ENCODE measurements at regions not wholly inside any gene's neighbourhood (a gene's known extent, or its start where the extent isn't known, plus 50 kb on each side); places are given as distances from the start of the nearest gene placed in this dataset.

GRCh38 chr20:57090590-57091560, 175.6 kb downstream of the BMP7 start:
- H3K9me2 ChIP-seq (replicated peaks; ENCODE audit: insufficient read depth, low read length): no peaks in the 10 kb centered on the region
- peaks cover 13% of the 10 kb centered on the region for H3K4me1 ChIP-seq (ENCODE audit: low read length)
- no peak overlapping the region for H3K4me3 ChIP-seq (ENCODE audit: low read length)
- no peak overlapping the region for H3K9ac ChIP-seq (ENCODE audit: low read length)
- no peaks in the 10 kb centered on the region for H3K79me2 ChIP-seq (ENCODE audit: low read length)
- no peak overlapping the region for H2AFZ ChIP-seq (ENCODE audit: low read length)
- H3K27me3 ChIP-seq (ENCODE audit: low read length): no peaks in the 10 kb centered on the region
- no peak overlapping the region for H3K4me2 ChIP-seq (ENCODE audit: low read depth, low read length, poor library complexity, severe bottlenecking)
- no peak overlapping the region for H3K27ac ChIP-seq (ENCODE audit: low read length)
- H3K36me3 ChIP-seq (ENCODE audit: insufficient read depth, low read length): no peaks in the 10 kb centered on the region
- H3K9me3 ChIP-seq (ENCODE audit: low read length): no peaks in the 10 kb centered on the region
- no peak for DNase-seq
- H4K20me1 ChIP-seq (ENCODE audit: insufficient read depth, low read depth, low read length): no peaks in the 10 kb centered on the region

DNA sequence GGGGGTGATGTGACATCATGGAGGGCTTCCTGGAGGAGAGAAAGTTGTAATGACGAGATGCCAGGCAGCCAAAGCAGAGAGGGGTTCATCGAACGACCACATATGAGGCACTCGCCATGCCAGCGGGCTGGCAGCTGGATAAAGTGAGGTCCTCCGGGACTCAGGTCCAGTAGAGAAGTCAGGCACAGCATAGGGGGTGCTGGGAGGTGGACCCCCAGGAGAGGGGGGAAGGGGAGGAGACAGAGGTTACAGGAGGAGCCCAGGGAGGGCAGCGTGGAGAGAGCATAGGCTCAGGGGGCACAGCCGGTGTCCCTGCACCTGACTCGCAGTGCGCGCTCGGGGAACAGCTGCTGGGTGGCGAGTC, 174.7 kb downstream of the BMP7 start:
- no peaks in the 10 kb centered on the region for H3K9me2 ChIP-seq (replicated peaks; ENCODE audit: insufficient read depth, low read length)
- H3K79me2 ChIP-seq (ENCODE audit: low read length): no peaks in the 10 kb centered on the region
- no peak overlapping the region for H3K9ac ChIP-seq (ENCODE audit: low read length)
- no peak overlapping the region for H3K27ac ChIP-seq (ENCODE audit: low read length)
- no peaks in the 10 kb centered on the region for H3K27me3 ChIP-seq (ENCODE audit: low read length)
- no peaks in the 10 kb centered on the region for H3K36me3 ChIP-seq (ENCODE audit: insufficient read depth, low read length)
- no peak for DNase-seq
- no peak overlapping the region for H2AFZ ChIP-seq (ENCODE audit: low read length)
- no peak overlapping the region for H3K4me3 ChIP-seq (ENCODE audit: low read length)
- H3K4me1 ChIP-seq (ENCODE audit: low read length): peaks cover 13% of the 10 kb centered on the region
- H3K4me2 ChIP-seq (ENCODE audit: low read depth, low read length, poor library complexity, severe bottlenecking): peak overlapping the region; percentile 51
- H4K20me1 ChIP-seq (ENCODE audit: insufficient read depth, low read depth, low read length): no peaks in the 10 kb centered on the region
- H3K9me3 ChIP-seq (ENCODE audit: low read length): no peaks in the 10 kb centered on the region

- peak overlapping the region; percentile 69; the same call in 1 of the 2 replicates for H2AFZ ChIP-seq (ENCODE audit: low read length)
These were observed 174.1 kb downstream of the BMP7 start for GRCh38 chr20:57092112-57092899.

DNA sequence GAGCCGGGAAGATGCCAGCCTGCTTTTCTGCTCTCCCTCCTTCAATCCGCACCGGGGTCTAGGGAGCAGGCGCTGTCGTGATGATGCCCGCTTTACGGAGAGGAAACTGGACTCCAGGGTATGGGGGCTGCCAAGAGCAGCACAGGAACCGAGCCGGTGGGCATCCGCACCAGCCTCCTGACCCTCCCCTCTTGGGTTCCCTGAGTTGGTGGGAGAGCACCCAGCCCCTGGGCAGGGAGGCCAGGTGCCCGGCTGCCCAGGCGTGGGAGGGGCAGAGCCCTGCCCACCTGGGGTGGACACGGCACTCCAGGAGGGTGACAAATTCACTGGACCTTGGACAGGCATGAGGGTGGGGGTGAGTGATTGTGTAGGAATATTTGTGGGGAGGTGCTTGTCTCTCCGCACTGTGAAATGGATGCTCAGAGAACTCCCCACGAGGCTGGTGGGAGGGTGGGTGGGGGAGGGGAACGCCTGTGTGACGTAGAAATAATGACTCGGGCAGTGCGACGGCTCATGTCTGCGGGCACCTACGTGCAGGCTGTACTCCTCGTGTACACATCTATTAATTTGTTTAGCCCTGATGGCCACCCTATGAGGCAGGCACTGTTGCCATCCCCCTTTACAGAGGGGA, 173.4 kb downstream of the BMP7 start:
- H3K4me1 ChIP-seq (ENCODE audit: low read length): peaks cover 12% of the 10 kb centered on the region
- DNase-seq: no peak
- no peaks in the 10 kb centered on the region for H3K36me3 ChIP-seq (ENCODE audit: insufficient read depth, low read length)
- H3K9ac ChIP-seq (ENCODE audit: low read length): no peak overlapping the region
- no peak overlapping the region for H3K27ac ChIP-seq (ENCODE audit: low read length)
- no peaks in the 10 kb centered on the region for H3K79me2 ChIP-seq (ENCODE audit: low read length)
- no peaks in the 10 kb centered on the region for H3K9me3 ChIP-seq (ENCODE audit: low read length)
- H2AFZ ChIP-seq (ENCODE audit: low read length): no peak overlapping the region
- no peaks in the 10 kb centered on the region for H3K27me3 ChIP-seq (ENCODE audit: low read length)
- no peak overlapping the region for H3K4me3 ChIP-seq (ENCODE audit: low read length)
- no peaks in the 10 kb centered on the region for H3K9me2 ChIP-seq (replicated peaks; ENCODE audit: insufficient read depth, low read length)
- no peaks in the 10 kb centered on the region for H4K20me1 ChIP-seq (ENCODE audit: insufficient read depth, low read depth, low read length)
- no peak overlapping the region for H3K4me2 ChIP-seq (ENCODE audit: low read depth, low read length, poor library complexity, severe bottlenecking)

More at GRCh38 chr20:57092112-57092899, 174.1 kb downstream of the BMP7 start:
- Histone ChIP-seq H3K27me3 (ENCODE audit: low read length) (no peaks in the 10 kb centered on the region), H3K9ac (ENCODE audit: low read length) (peak overlapping the region; percentile 30; the same call in 1 of the 2 replicates), H4K20me1 (ENCODE audit: insufficient read depth, low read depth, low read length) (no peaks in the 10 kb centered on the region), H3K9me3 (ENCODE audit: low read length) (no peaks in the 10 kb centered on the region), H3K79me2 (ENCODE audit: low read length) (no peaks in the 10 kb centered on the region), H3K4me2 (ENCODE audit: low read depth, low read length, poor library complexity, severe bottlenecking) (peak overlapping the region; percentile 51), H3K4me1 (ENCODE audit: low read length) (peaks cover 13% of the 10 kb centered on the region), H3K27ac (ENCODE audit: low read length) (no peak overlapping the region), H3K4me3 (ENCODE audit: low read length) (peak overlapping the region; percentile 23; the same call in 1 of the 2 replicates), H3K36me3 (ENCODE audit: insufficient read depth, low read length) (no peaks in the 10 kb centered on the region), H3K9me2 (replicated peaks; ENCODE audit: insufficient read depth, low read length) (no peaks in the 10 kb centered on the region)
- DNase-seq: peak; percentile 93

- no peaks in the 10 kb centered on the region for H3K79me2 ChIP-seq (ENCODE audit: low read length)
- no peaks in the 10 kb centered on the region for H3K36me3 ChIP-seq (ENCODE audit: insufficient read depth, low read length)
- H4K20me1 ChIP-seq (ENCODE audit: insufficient read depth, low read depth, low read length): no peaks in the 10 kb centered on the region
- no peak overlapping the region for H3K4me2 ChIP-seq (ENCODE audit: low read depth, low read length, poor library complexity, severe bottlenecking)
- H3K9me2 ChIP-seq (replicated peaks; ENCODE audit: insufficient read depth, low read length): no peaks in the 10 kb centered on the region
- H3K4me3 ChIP-seq (ENCODE audit: low read length): no peak overlapping the region
- peaks cover 4% of the 10 kb centered on the region for H3K4me1 ChIP-seq (ENCODE audit: low read length)
- no peak overlapping the region for H3K27ac ChIP-seq (ENCODE audit: low read length)
- H2AFZ ChIP-seq (ENCODE audit: low read length): no peak overlapping the region
- H3K9ac ChIP-seq (ENCODE audit: low read length): no peak overlapping the region
- no peaks in the 10 kb centered on the region for H3K9me3 ChIP-seq (ENCODE audit: low read length)
- no peaks in the 10 kb centered on the region; the same call in 1 of the 2 replicates for H3K27me3 ChIP-seq (ENCODE audit: low read length)
- DNase-seq: no peak
These were observed 172.7 kb downstream of the BMP7 start for GRCh38 chr20:57093766-57094165.

DNA sequence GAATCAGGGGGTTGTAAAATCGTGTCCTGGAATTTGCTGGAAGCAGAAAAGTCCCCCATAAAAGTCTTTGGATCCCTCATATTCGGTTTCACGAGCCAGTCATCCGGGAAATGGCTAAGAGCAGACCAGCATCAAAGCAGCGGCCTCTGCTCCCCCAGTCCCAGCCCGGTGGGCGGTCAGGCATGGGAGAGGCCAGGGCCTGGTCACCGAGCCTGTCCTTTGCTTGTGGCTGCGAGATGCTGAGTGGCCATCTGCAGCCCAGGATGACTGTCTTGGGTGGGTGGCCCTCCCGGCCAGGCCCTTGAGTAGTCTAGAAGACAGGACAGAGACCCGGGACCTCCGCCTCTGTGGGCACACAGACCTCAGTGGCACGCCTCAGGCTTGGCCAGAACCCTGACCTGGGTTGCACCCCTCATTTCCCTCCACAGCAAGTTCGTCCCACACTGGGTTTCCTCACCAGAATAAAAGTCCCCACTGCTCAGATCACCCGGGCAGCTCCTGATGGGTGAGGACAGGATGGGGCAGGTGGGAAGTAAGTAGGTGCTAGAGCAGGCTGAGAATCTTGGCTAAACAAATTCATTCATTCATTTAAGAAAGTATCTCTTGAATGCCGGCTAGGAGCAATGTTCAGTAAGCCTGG, 172.1 kb downstream of the BMP7 start:
- H3K9ac ChIP-seq (ENCODE audit: low read length): no peak overlapping the region
- no peak overlapping the region for H3K27ac ChIP-seq (ENCODE audit: low read length)
- H4K20me1 ChIP-seq (ENCODE audit: insufficient read depth, low read depth, low read length): no peaks in the 10 kb centered on the region
- no peaks in the 10 kb centered on the region for H3K36me3 ChIP-seq (ENCODE audit: insufficient read depth, low read length)
- no peaks in the 10 kb centered on the region for H3K79me2 ChIP-seq (ENCODE audit: low read length)
- H3K9me3 ChIP-seq (ENCODE audit: low read length): no peaks in the 10 kb centered on the region
- H3K27me3 ChIP-seq (ENCODE audit: low read length): no peaks in the 10 kb centered on the region; the same call in 1 of the 2 replicates
- DNase-seq: no peak
- H3K4me3 ChIP-seq (ENCODE audit: low read length): no peak overlapping the region
- no peak overlapping the region for H3K4me2 ChIP-seq (ENCODE audit: low read depth, low read length, poor library complexity, severe bottlenecking)
- H3K9me2 ChIP-seq (replicated peaks; ENCODE audit: insufficient read depth, low read length): no peaks in the 10 kb centered on the region
- H2AFZ ChIP-seq (ENCODE audit: low read length): no peak overlapping the region
- peaks cover 4% of the 10 kb centered on the region for H3K4me1 ChIP-seq (ENCODE audit: low read length)

GRCh38 chr20:57094991-57095390, 171.4 kb downstream of the BMP7 start:
- H3K27me3 ChIP-seq (ENCODE audit: low read length): no peaks in the 10 kb centered on the region; the same call in 1 of the 2 replicates
- no peak overlapping the region for H3K27ac ChIP-seq (ENCODE audit: low read length)
- no peak overlapping the region for H3K4me3 ChIP-seq (ENCODE audit: low read length)
- no peaks in the 10 kb centered on the region for H3K9me2 ChIP-seq (replicated peaks; ENCODE audit: insufficient read depth, low read length)
- no peak overlapping the region for H3K4me2 ChIP-seq (ENCODE audit: low read depth, low read length, poor library complexity, severe bottlenecking)
- H3K36me3 ChIP-seq (ENCODE audit: insufficient read depth, low read length): no peaks in the 10 kb centered on the region
- no peak overlapping the region for H2AFZ ChIP-seq (ENCODE audit: low read length)
- no peaks in the 10 kb centered on the region for H3K79me2 ChIP-seq (ENCODE audit: low read length)
- H3K9me3 ChIP-seq (ENCODE audit: low read length): no peaks in the 10 kb centered on the region
- H4K20me1 ChIP-seq (ENCODE audit: insufficient read depth, low read depth, low read length): no peaks in the 10 kb centered on the region
- no peak for DNase-seq
- H3K9ac ChIP-seq (ENCODE audit: low read length): no peak overlapping the region
- H3K4me1 ChIP-seq (ENCODE audit: low read length): peaks cover 4% of the 10 kb centered on the region

Measured in Karpas-422 (cell line).